HG02981 (cell line): ENCODE measurements at regions not wholly inside any gene's neighbourhood (a gene's known extent, or its start where the extent isn't known, plus 50 kb on each side); places are given as distances from the start of the nearest gene placed in this dataset.
"Not testable (repeated sequence)": the region's sequence is repeated elsewhere in the genome, so short reads cannot be mapped to it uniquely, and the experiment has no call there.

Source experiments
- ATAC-seq: cut with Tn5 transposase; IDR thresholded peaks from one replicate; pipeline ENCODE4 v1.9.1; 2021; ENCODE audit warnings: mild to moderate bottlenecking, moderate library complexity; ENCODE audit not compliant: unreplicated experiment

DNA sequence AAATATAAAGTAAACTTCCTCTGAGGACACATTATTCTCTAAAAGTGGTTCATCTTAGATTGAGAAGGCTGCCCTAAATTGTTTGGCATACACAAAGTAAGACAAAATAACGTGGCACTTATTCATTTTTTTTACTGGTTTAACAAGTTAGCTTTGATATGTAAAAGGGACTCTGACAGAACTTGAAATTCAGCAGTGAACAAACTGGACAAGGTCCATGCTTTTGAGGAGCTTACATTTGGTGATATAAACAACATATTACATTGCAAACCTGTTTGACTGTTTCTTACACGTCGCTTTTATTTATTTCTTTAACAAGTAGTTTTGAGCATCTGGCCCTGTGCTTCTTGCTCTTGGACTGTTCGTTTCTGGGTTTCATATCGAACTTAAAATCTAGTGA, 253.1 kb upstream of the POM121L12 start:
- ATAC-seq, result no peak

DNA sequence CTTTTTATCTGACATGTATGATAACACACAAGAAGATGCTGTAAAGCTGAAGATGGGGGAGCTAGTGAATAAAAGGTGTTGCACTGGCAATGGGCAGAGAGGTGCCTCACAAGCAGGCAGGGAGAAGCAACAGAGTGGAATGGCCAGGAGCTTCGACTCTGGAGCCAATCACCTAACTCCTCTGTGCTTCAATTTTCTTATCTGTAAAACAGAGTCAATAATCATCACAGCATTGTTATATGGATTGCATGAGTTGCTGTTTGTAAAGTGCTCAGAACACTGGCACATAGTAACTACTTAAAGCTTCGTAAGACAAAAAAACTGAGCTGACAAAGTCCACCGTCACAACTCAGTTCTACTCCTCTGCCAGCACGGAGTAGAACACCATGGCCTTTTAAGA, 254.2 kb upstream of the POM121L12 start:
- ATAC-seq, result no peak

DNA sequence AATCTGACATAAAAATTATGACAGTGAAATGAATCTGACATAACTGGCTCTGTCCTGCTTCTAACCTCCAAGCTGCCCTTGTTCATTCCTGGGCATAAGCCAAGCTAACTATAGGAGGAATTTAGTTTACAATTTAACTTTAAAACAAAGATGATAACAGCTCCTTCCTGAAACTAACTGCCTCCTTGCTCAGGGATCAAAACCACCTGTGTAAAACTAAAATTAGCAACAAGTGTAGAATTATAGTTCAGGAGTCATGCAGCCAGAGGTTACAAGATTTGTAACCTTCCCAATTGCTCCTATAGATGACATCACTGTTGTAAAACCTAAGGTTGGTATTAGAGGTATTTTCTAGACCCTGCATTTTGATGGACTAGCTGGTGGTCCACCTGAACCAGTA, 256.4 kb upstream of the POM121L12 start:
- no peak for ATAC-seq

DNA sequence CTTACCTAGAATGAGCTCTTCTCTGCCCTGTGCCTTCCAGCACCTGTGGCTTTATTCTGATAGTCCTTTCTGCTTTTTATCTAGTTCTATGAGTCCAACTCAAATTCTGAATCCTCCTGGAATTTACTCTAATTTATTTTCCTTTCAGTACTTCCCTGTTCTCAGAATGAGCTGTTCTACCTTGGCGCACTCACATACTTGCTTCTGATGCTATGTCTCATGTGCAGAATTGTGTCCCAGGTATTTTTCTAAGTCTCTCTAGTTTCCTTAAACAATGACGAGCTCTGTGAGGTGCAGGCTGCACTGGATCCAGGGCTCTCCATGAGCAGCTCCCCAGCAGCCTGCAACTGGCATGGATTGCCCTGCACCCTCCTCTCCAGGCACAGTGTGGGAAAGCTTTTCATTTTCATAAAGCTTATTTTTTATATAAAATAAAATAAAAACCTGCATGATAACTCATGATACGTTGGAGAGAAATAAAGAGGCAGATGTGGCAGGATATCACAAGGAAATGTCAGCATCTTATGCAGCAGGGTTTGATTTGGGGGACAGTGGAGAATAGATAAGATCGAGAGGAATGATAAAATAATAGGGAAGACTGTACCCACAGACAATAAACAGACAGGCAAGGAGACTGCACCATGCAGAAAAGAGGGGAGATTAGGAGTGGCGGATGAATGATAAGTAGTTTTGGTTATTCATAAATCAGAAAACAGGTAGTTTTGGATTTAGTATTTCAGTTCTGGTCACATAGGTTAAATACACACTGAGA, 258.2 kb upstream of the POM121L12 start:
- no peak for ATAC-seq

DNA sequence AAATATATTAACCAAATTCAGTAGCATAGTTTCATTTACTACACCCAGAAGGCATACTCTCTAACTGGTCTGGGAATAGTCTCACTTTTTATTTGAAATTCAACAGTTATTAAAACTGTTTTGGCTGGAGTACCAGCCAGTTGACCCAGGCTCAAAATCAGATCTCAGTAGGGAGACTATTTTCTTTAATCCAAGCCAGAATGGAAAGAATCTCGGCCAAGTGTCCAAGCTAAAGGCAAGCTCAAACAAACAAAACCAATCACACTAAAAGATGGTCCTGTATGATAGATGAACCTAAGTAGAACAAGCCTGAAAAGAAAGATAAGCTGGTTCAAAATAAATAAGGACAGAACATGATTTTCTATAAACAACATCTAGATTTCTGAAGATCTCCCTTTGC, 259.6 kb upstream of the POM121L12 start:
- no peak for ATAC-seq

DNA sequence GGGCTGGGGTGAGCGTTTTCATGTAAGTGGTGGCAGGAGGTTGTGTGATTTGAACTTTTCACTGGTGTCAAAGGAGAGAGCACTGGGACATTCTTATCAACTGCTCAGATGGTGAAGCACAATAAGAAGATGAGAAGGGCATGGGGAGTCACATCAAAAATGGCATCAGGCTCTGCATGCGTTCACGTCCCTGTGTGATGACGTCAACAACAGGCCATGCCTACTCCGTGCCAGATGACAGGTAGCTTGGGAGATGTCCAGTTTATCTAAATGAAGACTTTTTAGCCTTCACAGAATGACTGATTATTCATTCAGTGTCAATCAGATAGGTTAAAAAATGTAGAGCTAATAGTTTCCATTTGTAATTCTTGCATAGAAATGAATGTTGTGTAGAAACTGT, 264.3 kb upstream of the POM121L12 start:
- no peak for ATAC-seq

DNA sequence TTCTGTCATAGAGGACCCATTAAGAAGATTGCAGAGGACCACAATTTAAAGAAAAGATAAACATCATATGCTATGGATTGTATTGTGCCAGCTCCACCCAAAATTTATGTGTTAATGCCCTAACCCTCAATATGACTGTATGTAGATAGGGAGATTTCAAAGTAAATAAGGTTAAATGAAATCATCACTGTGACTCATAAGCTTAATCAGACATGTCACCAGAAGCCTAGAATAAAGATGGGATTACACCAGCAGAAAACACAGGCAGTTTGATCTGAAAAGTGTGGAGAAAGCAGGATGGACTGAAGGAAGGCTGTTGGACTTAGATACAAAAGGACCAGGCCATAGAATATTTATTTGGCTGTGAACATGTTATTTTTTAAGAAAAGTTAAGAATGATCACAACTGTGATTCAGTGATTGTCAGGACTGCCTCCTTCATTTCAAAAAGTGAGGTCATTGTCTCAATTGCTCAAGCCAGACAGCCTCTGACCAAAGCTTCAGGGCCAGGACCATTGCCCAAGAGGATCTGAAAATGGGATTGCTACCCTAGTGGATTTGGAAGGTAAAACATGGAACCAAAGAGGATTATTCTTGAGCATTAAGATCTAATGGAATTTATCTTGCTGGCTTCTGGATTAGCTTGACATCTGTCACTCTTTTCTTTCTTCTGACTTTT, 270.8 kb upstream of the POM121L12 start:
- no peak for ATAC-seq

DNA sequence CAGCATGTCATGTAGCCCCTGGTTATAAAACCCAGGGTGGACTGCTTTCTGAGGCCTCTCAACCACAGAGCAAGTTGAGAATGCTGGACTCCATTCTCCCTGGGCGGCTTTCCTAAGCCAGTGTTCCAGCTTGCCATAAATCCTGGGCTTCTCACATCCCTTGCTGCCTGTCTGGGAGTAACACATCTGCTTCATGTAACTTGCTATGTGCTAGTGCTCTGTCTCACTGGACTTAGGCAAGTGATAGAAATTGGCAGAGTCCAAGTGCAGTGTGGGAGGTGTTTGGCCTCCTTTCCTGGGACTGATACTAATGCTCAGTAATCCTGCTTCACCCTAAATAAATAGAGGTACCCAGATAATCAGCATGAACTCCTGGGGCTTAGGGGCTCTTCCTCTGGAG, 277.1 kb upstream of the POM121L12 start:
- ATAC-seq, result no peak

DNA sequence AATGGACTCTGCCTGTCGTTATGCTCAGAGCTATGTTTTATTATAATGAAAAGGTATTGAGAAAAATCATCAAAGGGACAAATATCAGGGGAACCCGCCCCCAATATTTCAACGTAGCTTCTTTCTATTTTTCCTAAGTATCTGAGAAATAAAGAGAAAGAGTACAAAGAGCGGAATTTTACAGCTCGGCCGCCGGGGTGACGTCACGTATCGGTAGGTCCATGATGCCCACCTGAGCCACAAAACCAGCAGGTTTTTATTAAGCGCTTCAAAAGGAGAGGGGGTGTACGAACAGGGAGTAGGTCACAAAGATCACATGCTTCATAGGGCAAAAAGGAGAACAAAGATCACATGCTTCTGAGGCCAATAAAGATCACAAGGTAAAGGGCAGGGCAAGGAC, 281.6 kb upstream of the POM121L12 start:
- no peak for ATAC-seq

DNA sequence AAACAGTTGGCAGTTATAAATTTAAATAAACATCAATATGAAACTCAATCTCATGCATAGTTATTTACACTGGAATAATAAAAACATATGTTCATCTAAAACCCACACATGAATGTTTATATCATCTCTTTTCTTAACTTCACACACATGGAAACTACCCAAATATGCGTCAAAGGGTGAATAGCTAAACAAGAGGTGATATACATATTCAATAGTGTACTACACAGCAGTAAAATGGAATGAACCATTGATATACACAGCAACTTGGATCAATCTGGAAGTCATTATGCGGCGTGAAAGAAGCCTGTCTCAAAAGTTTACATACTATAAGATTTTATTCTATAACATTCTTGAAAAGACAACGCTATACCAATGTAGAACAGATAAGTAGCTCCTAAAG, 282.5 kb upstream of the POM121L12 start:
- ATAC-seq, result no peak

DNA sequence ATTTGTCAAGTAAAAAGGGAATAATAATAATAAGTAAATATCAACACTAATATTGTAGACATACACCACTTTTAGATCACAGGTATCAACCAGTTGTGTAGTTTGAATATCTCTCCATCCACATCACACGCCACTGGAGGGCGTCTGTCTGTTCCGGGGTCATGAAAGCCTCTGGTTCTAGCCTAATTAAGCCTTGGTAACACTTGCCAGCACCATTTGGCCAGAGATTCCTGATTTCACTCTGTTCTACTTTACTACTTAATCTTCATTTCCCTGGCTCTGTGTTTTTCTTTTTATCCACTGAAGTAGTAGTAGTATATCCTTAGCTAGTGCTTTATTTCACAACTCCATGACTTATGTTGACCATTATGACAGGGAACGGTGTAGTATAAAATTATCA, 285.6 kb upstream of the POM121L12 start:
- ATAC-seq, result no peak

DNA sequence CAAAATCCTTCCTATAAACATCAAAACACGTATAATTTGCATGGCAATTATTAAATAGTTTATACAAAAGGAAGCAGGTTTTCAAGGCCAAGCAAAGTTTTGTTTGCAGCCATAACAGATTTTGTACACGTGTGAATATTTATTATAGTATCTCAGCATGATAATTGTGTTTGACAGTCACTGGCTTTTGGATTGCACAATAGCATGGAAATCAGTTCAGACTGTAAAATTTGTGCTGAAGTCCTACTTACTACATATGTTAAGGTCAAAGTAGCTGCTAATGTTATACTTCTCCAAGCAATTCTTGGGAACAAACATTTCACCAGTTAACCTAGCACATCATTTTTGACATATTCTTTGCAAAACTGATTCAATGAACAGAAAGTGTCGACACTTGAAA, 287.6 kb upstream of the POM121L12 start:
- ATAC-seq, result no peak

DNA sequence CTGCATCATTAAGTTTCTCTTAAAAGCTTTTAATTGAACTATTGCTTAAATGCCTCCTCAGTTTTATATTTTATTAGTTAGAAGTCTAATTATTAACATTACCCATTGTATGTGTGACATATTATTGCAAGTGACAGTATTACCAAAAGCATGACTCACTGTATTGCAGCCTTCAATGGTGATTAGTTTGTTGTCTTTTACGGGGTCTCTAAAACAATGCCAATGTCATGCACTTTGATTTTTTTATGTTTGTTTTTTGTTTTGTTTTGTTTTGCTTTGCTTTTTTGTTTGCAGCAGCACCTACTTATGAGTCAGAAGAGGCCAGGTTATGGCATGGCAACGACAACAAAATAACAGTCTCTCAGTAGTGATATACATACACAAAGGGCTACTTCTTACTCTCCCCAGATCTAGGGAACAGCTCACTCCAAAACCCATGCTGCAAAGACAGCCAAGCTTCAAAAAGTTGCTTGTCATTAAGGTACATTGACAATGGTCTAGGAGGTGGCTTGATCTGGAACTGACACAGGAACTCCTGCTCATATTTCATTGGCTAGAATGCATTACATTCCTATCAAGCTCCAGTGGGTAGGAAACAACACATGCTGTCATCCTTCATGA, 293.7 kb upstream of the POM121L12 start:
- ATAC-seq, result no peak

DNA sequence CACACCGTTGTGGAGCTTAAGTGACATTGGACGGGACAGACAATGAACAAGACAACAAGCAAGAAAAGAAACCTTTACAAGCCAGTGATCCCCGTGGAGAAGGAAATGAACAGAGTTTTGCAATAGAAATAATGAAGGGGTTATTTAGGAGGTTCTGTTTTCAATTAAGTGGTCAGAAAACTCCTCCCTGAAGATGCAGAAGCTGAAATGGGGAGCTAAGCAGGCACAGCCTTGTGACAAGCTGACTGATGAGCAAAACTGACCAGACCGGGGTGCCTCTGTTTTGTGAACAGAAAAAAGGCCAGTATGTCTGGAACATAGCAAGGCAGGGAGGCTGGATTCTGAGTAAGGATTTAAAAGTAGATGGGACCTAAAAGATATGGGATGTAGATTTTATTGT, 299.8 kb upstream of the POM121L12 start:
- ATAC-seq, result no peak

DNA sequence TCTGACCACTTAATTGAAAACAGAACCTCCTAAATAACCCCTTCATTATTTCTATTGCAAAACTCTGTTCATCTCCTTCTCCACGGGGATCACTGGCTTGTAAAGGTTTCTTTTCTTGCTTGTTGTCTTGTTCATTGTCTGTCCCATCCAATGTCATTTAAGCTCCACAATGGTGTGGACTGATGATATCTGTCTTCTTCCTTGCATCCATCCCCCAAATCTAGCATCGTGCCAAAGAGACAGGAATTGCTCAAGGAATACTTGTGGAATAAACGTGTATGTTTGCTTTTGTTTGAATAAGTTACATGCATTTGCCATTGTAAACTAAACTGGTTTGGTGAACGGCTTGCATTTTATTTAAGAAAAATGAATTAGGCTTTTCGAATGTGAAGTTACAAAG, 306.8 kb upstream of the POM121L12 start:
- ATAC-seq, result not testable (repeated sequence)

DNA sequence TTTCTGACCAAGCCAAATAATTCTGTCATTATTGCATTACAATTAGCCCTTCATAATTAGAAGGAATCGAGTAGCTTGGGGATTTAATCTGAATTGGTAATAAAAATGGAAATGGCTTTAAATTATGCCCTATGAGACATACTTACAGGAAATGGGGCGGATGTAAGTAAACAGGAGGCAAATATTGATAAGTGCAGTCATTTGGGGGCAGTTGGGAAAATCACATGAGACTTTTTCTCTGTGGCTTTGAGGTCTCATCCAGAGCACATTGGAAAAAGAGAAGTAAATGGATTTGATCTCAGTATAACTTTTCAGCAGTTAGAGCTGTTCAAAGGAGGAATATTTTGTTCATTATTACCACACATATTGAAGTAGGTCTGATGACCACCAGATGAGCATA, 307.8 kb upstream of the POM121L12 start:
- no peak for ATAC-seq

DNA sequence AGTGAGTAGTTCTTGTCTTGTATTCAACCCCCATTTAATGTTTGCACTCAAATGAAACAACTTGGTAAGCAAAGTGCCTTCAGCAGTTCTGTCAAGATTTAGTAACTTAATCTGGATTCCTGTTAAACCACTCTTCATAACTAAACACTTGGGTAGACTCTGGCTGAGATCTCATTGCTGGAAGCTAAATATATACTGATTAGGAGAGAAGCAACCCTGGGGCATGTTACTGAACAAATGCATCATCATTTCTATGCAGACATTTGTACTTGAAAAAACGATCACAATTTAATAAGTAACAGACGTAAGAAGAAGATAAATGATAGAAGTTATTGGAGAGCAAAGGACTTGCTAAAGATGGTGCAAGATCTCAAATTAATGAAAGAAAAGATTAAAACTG, 308.4 kb upstream of the POM121L12 start:
- ATAC-seq, result no peak

DNA sequence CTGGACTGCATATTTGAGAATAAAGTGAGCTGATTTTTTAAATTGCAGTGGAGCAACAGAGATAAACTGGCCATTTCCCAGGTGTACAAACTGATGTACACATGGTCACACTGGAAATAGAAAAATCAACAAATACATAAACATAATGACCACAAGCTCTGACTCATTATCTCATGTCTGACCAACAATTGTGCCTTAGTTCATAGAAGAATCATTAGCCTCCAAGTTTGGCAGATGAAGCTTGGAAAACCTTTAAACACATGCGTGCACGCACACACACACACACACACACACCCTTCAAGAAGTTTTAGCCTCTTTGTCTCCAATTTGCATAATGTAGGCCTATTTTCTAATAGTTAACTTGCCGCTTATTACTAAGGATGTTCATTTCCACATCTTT, 308.9 kb upstream of the POM121L12 start:
- no peak for ATAC-seq

DNA sequence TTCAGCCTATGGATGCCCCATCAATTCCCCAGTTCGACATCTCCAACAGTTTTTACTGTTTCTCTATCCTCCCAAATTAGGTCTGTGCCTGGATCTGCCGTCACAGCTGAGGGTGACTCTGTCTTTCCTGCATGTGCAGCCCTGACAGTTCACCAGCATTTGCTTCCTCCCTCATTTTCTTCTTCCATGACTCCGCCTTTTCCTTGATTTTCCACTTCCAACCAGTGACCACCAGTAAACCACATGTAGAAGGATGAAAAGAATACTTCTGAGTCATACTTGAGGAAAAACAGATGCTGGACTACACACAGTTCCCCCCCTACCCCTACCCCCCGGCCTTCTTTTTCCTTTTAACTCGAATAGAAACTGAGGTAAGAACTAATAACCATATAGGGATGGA, 311.8 kb upstream of the POM121L12 start:
- ATAC-seq, result no peak

DNA sequence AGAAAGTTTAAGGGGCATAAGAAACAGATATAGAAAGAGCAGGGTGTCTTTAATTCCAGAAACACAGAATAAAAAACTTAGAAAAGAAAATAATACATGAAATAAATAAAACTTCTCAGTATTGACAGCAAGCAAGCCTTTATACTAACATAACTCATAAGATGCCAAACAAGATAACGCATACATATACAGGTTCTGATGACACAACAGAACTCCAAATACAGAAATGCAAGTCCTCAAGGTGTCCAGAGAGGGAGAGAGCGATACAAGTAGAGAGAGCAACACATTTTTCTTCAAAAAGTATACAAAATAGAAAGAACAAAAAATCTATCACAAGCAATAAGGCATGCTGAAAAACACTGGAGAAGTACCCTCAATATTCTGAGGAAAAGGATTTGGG, 314.6 kb upstream of the POM121L12 start:
- no peak for ATAC-seq

DNA sequence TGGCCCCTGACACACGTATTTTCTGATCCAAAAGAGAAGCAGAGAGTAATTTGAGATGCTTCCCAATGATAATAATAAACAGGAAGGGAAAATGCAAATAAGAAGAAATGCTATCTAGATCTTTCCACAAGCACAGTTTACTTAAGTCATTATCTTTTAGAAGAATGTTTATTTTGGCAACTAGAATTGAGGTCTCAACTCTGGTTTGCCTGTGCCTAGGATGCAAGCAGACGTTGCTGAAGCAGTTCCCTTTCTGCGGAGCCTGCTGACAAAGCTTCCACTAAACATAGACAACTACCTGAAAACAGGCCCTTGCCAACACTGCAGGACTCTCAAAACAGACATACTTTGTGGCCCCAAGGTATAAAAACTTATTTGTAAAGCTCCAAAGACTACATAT, 315.8 kb upstream of the POM121L12 start:
- ATAC-seq, result no peak

DNA sequence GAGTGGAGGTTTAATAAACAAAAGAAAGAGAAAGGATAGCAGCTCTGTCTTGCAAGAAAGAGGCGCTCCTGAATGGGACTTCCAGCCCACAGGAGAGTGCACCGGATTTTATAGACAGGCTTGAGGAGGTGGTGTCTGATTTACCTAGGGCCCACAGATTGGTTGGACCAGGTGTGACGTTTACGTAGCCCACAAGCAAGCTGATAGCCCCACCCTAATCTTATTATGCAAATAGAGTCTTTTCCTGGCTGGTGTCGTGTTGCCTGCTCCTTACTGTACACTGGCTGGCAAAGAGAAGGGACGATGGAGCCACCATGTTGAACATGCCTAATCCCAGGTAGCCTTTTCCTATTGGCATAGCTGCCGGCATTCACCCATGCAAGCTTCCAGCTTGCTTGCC, 319.7 kb upstream of the POM121L12 start:
- no peak for ATAC-seq
